ENCODE measurements at regions not wholly inside any gene's neighbourhood (a gene's known extent, or its start where the extent isn't known, plus 50 kb on each side); places are given as distances from the start of the nearest gene placed in this dataset.

DNA sequence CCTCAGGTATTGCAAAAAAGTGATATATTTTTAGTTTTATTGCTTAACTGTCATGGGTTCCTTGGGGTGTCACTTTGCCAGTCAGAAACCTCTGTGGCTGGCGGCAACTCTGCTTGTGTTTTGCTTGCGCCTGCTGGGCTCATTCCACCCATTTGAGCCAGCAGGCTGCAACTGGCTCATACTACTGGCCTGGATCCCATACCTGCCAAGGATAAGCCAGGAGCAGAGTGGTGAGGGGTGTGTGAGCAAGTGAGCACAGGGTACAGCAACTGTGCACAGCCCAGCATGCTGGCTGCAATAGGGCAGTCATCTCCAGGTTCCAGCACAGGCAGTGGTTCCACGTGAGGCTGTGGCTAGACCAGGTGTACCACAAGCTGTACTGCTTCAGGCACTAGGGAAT lies 687.5 kb downstream of the NYAP2 start:
- in situ Hi-C loops (cut with HindIII; ENCODE audit: extremely low pct_ligation_motif_present, low pct_unique_long_range_greater_than_20kb) = no loop called here
- no peak overlapping the region for H2AFZ ChIP-seq (ENCODE audit: low read length)
- peak; percentile 46; the same call in 2 of the 3 replicates for ATAC-seq
- POLR2A ChIA-PET = no interaction called here
- H3K27ac ChIP-seq (ENCODE audit: extremely low read length, insufficient read depth, low read length) = no peak overlapping the region
- no peak overlapping the region for H3K4me2 ChIP-seq (ENCODE audit: low read depth, low read length)
- no peak overlapping the region for H3K9ac ChIP-seq (ENCODE audit: insufficient read depth, low read depth, low read length)
- H3K36me3 ChIP-seq (replicated peaks in 1 of 2; ENCODE audit: control insufficient read depth in 1 of 2, insufficient read depth in 2 of 2, low read length in 2 of 2) = no peaks in the 10 kb centered on the region
- TF ChIP-seq MIXL1 (CRISPR knock-in tag; IDR thresholded peaks at IDR 0.05) (no peak), HOXA3 (CRISPR knock-in tag; IDR thresholded peaks at IDR 0.05) (no peak), SRF (IDR thresholded peaks at IDR 0.05; ENCODE audit: low read depth, low read length) (no peak), BRD4 (CRISPR knock-in tag; IDR thresholded peaks at IDR 0.05) (no peak), JUND (CRISPR knock-in tag; IDR thresholded peaks at IDR 0.05) (no peak), FOXP1 (IDR thresholded peaks at IDR 0.05) (no peak), FOXP1 (CRISPR knock-in tag; IDR thresholded peaks at IDR 0.05) (no peak), RFXAP (CRISPR knock-in tag; IDR thresholded peaks at IDR 0.05; ENCODE audit: borderline replicate concordance) (no peak), ZNF207 (IDR thresholded peaks at IDR 0.05; ENCODE audit: borderline replicate concordance) (no peak), GATAD2A (CRISPR knock-in tag; IDR thresholded peaks at IDR 0.05) (no peak), ARNT (IDR thresholded peaks at IDR 0.05) (no peak), PAWR (CRISPR knock-in tag; IDR thresholded peaks at IDR 0.05; ENCODE audit: borderline replicate concordance) (no peak), SP5 (CRISPR knock-in tag; IDR thresholded peaks at IDR 0.05; ENCODE audit: borderline replicate concordance, low read depth) (no peak), TOPORS (CRISPR knock-in tag; IDR thresholded peaks at IDR 0.05) (no peak)
- TF ChIP-seq, protein P1, sequence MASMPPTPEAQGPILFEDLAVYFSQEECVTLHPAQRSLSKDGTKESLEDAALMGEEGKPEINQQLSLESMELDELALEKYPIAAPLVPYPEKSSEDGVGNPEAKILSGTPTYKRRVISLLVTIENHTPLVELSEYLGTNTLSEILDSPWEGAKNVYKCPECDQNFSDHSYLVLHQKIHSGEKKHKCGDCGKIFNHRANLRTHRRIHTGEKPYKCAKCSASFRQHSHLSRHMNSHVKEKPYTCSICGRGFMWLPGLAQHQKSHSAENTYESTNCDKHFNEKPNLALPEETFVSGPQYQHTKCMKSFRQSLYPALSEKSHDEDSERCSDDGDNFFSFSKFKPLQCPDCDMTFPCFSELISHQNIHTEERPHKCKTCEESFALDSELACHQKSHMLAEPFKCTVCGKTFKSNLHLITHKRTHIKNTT (CRISPR knock-in tag; IDR thresholded peaks at IDR 0.05) = no peak
- TF ChIP-seq, protein P2, sequence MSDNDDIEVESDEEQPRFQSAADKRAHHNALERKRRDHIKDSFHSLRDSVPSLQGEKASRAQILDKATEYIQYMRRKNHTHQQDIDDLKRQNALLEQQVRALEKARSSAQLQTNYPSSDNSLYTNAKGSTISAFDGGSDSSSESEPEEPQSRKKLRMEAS (IDR thresholded peaks at IDR 0.05) = no peak
- H3K79me2 ChIP-seq (ENCODE audit: insufficient read depth, low read length) = no peaks in the 10 kb centered on the region
- FAIRE-seq = no peak
- no peaks in the 10 kb centered on the region for H3K27me3 ChIP-seq (ENCODE audit: control insufficient read depth in 1 of 2, insufficient read depth in 2 of 2, low read length in 2 of 2)
- WGBS (ENCODE audit: low lambda C conversion rate) = 90% methylated on average over 3 of the region's 3 CpGs
- CTCF ChIA-PET (ENCODE audit: low intra/inter-chr PET ratio, low total read pairs) = no interaction called here
- no peak for DNase-seq (ENCODE audit: low spot score)
- H3K9me3 ChIP-seq (ENCODE audit: low read length) = peaks cover 25% of the 10 kb centered on the region
- no TSS peak for BruUV-seq (replicated peaks)
- H3K4me1 ChIP-seq (ENCODE audit: insufficient read depth, low read length) = peaks cover 16% of the 10 kb centered on the region
- H4K20me1 ChIP-seq (ENCODE audit: insufficient read depth, low read length) = no peaks in the 10 kb centered on the region
- H3K4me3 ChIP-seq (replicated peaks in 1 of 3; ENCODE audit: insufficient read depth in 1 of 3, low read depth in 2 of 3, low read length in 3 of 3) = no peak overlapping the region
- intact Hi-C loops (cut with micrococcal nuclease; ENCODE audit: unreplicated experiment) = no loop called here
